ENCODE measurements at regions not wholly inside any gene's neighbourhood (a gene's known extent, or its start where the extent isn't known, plus 50 kb on each side); places are given as distances from the start of the nearest gene placed in this dataset.
"Not testable (repeated sequence)": the region's sequence is repeated elsewhere in the genome, so short reads cannot be mapped to it uniquely, and the experiment has no call there.

DNA sequence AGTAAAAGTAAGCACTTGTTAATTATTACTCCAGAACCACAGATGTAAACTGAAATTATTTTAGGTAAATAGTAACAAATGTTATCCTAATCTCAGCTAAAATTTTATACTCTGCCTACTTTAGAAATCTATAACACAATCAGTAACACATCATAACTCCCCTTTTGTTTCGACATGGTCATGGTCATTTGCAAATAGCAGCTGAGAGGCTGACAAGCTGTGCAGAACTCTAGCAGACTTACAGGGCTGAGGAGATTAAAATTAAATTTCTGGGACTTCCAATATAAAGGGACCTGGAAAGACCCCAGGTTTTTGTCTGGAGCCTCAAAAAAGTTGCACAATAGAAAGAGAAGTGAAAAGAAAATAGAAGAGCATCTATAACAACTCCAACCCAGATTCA lies 88.8 kb downstream of the PRL start:
- no peak for DNase-seq (ENCODE audit: low read depth)

DNA sequence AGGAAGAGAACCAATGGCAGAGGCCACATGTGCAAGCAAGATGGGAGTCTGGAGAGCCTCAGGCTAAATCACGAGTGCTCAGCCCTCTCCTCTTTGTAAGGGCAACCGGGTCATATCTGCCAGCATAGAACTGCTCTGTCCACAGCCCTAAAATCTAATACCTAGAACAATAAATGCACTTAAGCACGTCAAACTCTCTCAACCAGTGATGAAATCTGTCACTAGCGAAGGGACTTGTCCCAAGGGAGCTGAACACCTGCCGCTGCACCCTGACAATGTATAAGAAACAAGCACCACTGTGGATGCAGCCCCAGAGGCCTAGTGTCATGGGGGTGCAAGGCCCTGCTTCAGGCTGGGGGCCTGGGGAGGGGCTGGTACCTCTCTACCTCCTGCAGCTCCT lies 82.5 kb downstream of the PRL start:
- DNase-seq (ENCODE audit: low read depth), result no peak

DNA sequence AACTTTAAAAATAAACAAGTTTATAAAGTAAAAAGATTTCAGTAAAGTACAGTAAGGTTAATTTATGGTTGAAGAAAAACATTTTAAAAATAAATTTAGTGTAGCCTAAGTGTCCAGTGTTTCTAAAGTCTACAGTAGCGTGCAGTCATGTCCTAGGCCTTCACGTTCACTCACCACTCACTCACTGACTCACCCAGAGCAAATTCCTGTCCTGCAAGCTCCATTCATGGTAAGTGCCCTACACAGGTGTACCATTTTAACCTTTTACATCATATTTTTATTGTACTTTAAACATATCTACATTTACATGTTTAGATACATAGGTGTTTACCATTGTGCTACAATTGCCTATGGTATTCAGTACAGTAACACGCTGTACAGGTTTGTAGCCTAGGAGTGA lies 81.4 kb downstream of the PRL start:
- DNase-seq (ENCODE audit: low read depth), result not testable (repeated sequence)

DNA sequence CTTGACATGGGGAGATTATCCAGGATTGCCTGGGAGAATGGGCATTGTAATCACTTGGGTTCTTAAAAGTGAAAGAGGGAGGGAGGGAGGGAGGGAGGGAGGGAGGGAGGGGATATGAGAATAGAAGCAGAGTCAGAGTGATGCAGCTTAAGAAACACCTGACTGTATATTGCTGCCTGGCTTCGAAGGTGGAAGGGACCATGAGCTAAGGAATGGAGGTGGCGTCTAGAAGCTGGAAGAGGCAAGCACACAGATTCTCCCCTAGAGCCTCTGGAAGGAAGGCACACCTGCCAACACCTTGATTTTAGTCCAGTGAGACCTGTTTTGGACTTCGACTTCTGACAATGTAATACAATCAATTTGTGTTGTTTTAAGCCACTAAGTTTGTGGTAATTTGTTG lies 78.4 kb downstream of the PRL start:
- no peak for DNase-seq (ENCODE audit: low read depth)

DNA sequence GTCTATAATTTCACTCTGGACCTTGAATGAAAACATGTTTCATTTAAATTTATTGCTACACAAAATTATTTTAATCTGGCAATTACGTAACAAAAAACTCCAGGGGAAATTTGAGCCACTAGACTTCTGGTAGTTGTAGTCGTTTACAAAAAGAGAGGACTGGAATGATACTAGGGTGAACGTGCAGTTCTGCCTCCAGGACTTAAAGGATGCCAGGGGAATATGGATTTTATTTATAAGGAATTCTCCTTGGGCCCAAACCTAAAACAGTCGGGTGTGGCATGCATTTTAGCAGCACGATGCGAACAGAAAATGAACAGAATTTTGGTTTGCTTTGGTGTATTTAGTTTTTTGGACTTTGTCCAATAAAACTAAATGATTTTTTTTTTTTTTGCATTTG lies 76.9 kb downstream of the PRL start:
- DNase-seq (ENCODE audit: low read depth), result no peak

DNA sequence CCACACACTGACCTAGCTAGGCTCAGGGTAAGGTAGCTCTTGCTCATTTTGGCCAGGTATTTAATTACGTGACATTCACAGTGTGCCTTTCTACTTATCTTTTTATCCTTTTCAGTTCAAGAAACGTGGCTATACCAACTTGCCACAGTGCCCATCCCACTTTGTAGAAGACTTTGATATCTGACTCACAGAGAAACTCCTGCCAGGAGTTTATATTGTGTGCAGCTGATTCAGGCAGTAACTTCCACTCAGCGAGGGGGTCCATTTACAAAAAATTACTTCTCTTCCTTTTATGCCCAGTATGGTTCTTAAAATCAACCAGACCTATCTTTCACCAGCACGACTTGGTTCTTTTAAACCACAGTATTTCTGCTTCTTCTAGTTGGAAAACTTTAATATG lies 75.6 kb downstream of the PRL start:
- no peak for DNase-seq (ENCODE audit: low read depth)

DNA sequence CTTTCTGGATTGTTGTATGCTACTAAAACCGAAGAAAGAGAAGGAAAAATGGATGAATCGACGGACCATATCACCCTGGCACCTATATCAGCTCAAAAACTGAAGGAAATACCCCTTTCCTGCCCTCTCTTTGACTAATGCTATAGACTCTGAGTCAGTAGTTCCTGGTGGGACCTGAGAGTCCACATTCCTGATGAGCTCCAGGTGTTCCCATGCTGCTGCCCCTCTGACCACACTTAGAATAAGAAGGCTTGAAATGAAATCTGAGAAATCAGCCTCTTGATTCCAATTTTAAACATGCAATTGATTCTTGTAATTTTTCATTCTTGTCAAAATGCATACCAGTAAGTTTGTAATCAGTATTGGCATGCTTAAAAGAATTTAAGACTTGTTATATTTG lies 75.2 kb downstream of the PRL start:
- no peak for DNase-seq (ENCODE audit: low read depth)

DNA sequence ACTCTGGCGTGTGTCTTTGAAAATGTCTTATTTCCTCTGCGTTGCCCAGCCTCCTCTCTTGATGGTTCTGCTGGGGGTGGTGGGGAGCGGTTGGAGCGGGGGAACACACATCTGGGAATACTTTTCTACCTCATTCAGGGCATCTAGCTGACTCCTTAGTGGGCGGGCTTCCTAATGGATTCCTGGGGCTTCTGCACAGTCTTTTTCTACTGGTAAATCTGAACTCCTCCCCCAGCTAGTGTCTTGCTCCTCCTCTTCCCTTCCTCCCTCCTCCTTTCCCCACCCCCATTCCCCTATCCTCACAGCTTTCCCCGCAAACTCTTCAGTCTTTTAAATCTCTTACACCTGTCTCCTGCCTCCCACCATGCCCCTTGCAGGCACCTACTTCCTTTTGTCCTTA lies 74.4 kb downstream of the PRL start:
- DNase-seq (ENCODE audit: low read depth), result no peak

DNA sequence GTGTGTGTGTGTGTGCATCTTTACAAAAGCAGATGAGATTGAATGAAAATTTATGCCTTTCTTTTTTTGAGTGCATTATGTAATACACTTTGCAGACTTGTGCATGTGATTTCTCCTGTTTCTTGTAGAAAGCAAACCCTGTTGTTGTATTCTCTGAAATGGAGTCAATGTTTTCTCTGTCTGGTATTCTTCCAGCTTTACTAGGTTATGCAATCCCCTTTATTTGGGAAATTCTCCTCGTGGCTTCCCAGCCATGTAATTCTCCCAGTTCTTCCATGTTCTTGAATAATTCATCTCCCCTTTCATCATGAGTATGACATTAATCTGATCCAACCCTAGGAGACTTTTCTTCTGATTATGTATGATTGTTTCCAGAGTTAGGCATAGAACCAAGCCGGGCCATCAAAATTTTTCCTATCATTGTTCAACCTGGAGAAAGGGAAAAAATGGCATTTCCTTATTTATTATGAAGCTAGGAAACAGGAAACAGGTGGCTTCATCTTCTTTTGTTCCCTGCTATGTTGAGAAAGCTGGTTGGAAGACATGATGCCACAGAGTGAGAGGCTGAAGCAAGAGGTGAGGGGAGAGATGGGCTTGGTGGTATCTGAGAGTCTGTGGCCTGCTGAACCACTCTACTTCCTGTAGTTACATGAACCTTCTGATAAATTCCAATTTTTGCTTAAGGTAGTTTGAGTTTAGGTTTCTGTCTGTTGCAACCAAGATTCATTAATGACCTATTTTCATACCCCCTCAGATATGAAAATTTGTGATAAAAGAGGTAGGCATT lies 68.8 kb downstream of the PRL start:
- DNase-seq (ENCODE audit: low read depth), result no peak

DNA sequence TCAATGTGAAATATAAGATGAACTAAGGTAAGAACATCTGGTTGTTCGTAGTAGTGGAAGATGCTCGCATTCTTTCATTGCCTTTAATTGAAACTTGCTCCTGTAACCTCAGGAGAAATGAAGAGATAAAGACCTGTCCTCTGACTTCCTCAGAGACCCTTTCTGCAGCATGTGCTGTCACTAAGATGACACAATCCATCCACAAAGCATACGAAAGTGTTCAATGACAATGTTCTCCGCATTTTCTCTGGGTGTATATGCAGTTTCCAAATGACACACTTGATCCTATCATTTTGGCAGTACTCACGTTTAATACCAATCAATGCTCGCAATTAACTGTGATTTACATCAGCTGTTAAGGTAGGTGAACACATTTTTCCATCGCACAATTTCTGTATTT lies 65.8 kb downstream of the PRL start:
- no peak for DNase-seq (ENCODE audit: low read depth)

DNA sequence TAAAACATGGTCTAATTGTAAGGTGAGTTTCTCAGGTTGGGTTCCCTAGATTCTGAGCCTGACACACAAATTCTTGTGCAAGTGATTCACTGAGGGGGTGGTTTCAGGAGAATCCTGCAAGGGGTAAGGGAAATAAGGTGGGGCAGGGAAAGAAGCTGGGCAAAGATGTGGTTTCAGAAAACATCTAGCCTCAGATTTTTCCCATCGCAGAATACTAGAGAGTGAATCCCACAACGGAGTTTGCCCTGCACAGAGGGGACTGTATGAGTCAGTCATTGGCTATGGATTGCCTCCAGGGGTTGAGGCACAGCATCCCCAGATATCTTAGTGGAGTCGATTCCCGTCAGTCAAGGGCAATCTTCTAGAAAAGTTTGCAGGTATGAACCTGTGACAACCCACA lies 65.2 kb downstream of the PRL start:
- DNase-seq (ENCODE audit: low read depth), result no peak

DNA sequence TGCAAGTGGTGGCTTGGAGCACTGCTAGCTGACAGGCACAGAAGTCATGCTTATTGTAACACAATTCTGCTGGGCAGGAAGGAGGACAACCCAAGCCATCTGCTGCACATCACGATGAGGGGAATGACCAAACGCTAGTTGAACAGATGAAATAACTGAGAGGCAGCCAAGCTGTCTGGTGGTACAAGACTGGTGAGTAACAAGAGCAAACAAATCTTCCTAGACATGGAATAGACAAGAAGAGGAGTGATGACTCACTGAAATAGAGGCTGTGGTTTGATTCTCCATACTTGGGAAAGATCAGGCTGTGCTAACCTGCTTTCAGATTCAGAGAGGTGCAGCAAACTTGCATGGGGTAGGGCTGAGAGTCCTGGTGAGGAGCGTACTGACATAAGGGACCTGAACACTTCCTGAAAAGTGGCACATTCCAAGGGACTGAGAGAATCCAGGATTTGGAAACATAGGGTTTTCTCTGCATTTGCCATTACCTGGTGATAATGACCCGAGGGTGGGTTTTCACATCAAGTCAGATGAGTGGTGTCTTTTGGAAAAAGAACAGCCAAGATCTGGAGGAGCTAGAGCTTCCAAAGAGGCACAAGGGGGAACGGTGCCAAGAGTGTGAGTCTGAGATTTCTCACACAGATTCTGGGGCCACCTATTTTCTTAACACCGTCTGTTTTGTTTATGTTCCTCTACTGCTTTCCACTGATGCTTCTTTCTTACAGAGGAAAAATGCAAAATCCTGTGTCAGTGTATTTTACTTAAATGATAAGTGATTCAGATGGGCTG lies 60.0 kb downstream of the PRL start:
- no peak for DNase-seq (ENCODE audit: low read depth)

Measured in HS-27A (cell line).